ENCODE measurements at regions not wholly inside any gene's neighbourhood (a gene's known extent, or its start where the extent isn't known, plus 50 kb on each side); places are given as distances from the start of the nearest gene placed in this dataset.

- no peak overlapping the region for H3K27ac ChIP-seq (ENCODE audit: low read depth, low read length)
- no peak overlapping the region for H3K4me3 ChIP-seq (ENCODE audit: low read length)
These were observed 352.5 kb upstream of the GULP1 start for GRCh38 chr2:187939180-187939579.

GRCh38 chr2:187942876-187943275 is 348.8 kb upstream of the GULP1 start:
- Histone ChIP-seq H3K4me3 (ENCODE audit: low read length) (no peak overlapping the region), H2BK120ac (ENCODE audit: low read depth, low read length) (no peak overlapping the region), H3K9ac (ENCODE audit: low read length) (no peak overlapping the region), H3K18ac (ENCODE audit: low read length) (no peak overlapping the region), H3K27ac (ENCODE audit: low read depth, low read length) (no peak overlapping the region), H2BK5ac (ENCODE audit: low read length) (no peak overlapping the region), H3K23ac (ENCODE audit: low read length) (no peak overlapping the region), H2BK15ac (replicated peaks; ENCODE audit: low read depth) (no peak overlapping the region), H3K79me1 (ENCODE audit: low read length) (no peaks in the 10 kb centered on the region), H3K79me2 (ENCODE audit: control insufficient read depth, insufficient read depth, low read length) (no peaks in the 10 kb centered on the region), H3K4me1 (ENCODE audit: control insufficient read depth, low read depth, low read length) (no peaks in the 10 kb centered on the region), H3K56ac (ENCODE audit: low read length) (no peak overlapping the region), H4K5ac (ENCODE audit: low read length) (no peak overlapping the region), H3K4ac (ENCODE audit: low read depth, low read length) (peak overlapping the region; percentile 55), H3K27me3 (ENCODE audit: insufficient read depth, low read length, poor library complexity) (no peaks in the 10 kb centered on the region), H3K36me3 (ENCODE audit: control insufficient read depth, insufficient read depth, low read length) (no peaks in the 10 kb centered on the region), H2AK5ac (ENCODE audit: low read length) (no peak overlapping the region), H3K4me2 (ENCODE audit: low read length) (no peak overlapping the region), H4K8ac (ENCODE audit: low read depth, low read length) (no peak overlapping the region)
- no peak for DNase-seq

More at GRCh38 chr2:187939180-187939579, 352.5 kb upstream of the GULP1 start:
- Histone ChIP-seq H3K56ac (ENCODE audit: low read length) (no peak overlapping the region), H3K27me3 (ENCODE audit: insufficient read depth, low read length, poor library complexity) (no peaks in the 10 kb centered on the region), H3K18ac (ENCODE audit: low read length) (no peak overlapping the region), H3K23ac (ENCODE audit: low read length) (no peak overlapping the region), H3K36me3 (ENCODE audit: control insufficient read depth, insufficient read depth, low read length) (no peaks in the 10 kb centered on the region), H3K4ac (ENCODE audit: low read depth, low read length) (no peak overlapping the region), H2BK5ac (ENCODE audit: low read length) (no peak overlapping the region), H4K5ac (ENCODE audit: low read length) (no peak overlapping the region), H3K4me1 (ENCODE audit: control insufficient read depth, low read depth, low read length) (no peaks in the 10 kb centered on the region), H3K4me2 (ENCODE audit: low read length) (no peak overlapping the region), H2BK15ac (replicated peaks; ENCODE audit: low read depth) (no peak overlapping the region), H2AK5ac (ENCODE audit: low read length) (no peak overlapping the region), H4K8ac (ENCODE audit: low read depth, low read length) (no peak overlapping the region), H3K79me1 (ENCODE audit: low read length) (no peaks in the 10 kb centered on the region), H2BK120ac (ENCODE audit: low read depth, low read length) (no peak overlapping the region), H3K79me2 (ENCODE audit: control insufficient read depth, insufficient read depth, low read length) (no peaks in the 10 kb centered on the region), H3K9ac (ENCODE audit: low read length) (no peak overlapping the region)
- no CpG with 5 or more reads among the region's 1 CpG for WGBS (ENCODE audit: extremely low coverage, insufficient coverage, low lambda C conversion rate)
- DNase-seq: no peak

- Histone ChIP-seq H3K18ac (ENCODE audit: low read length) (no peak overlapping the region), H3K79me2 (ENCODE audit: control insufficient read depth, insufficient read depth, low read length) (no peaks in the 10 kb centered on the region), H3K23ac (ENCODE audit: low read length) (no peak overlapping the region), H3K56ac (ENCODE audit: low read length) (no peak overlapping the region), H3K4me1 (ENCODE audit: control insufficient read depth, low read depth, low read length) (no peaks in the 10 kb centered on the region), H4K5ac (ENCODE audit: low read length) (no peak overlapping the region), H3K4me3 (ENCODE audit: low read length) (no peak overlapping the region), H3K27me3 (ENCODE audit: insufficient read depth, low read length, poor library complexity) (no peaks in the 10 kb centered on the region), H2AK5ac (ENCODE audit: low read length) (no peak overlapping the region), H2BK5ac (ENCODE audit: low read length) (no peak overlapping the region), H2BK15ac (replicated peaks; ENCODE audit: low read depth) (no peak overlapping the region), H3K9ac (ENCODE audit: low read length) (no peak overlapping the region), H3K36me3 (ENCODE audit: control insufficient read depth, insufficient read depth, low read length) (no peaks in the 10 kb centered on the region), H3K4ac (ENCODE audit: low read depth, low read length) (no peak overlapping the region), H2BK120ac (ENCODE audit: low read depth, low read length) (no peak overlapping the region), H3K4me2 (ENCODE audit: low read length) (no peak overlapping the region), H4K8ac (ENCODE audit: low read depth, low read length) (no peak overlapping the region), H3K79me1 (ENCODE audit: low read length) (no peaks in the 10 kb centered on the region), H3K27ac (ENCODE audit: low read depth, low read length) (no peak overlapping the region)
- DNase-seq: no peak
- no CpG with 5 or more reads among the region's 6 CpGs for WGBS (ENCODE audit: extremely low coverage, insufficient coverage, low lambda C conversion rate)
These were observed 347.8 kb upstream of the GULP1 start for GRCh38 chr2:187943772-187944369.

GRCh38 chr2:187949859-187950258 is 341.8 kb upstream of the GULP1 start:
- Histone ChIP-seq H3K9ac (ENCODE audit: low read length) (no peak overlapping the region), H2AK5ac (ENCODE audit: low read length) (no peak overlapping the region), H3K27ac (ENCODE audit: low read depth, low read length) (no peak overlapping the region), H2BK15ac (replicated peaks; ENCODE audit: low read depth) (no peak overlapping the region), H4K8ac (ENCODE audit: low read depth, low read length) (no peak overlapping the region), H4K5ac (ENCODE audit: low read length) (no peak overlapping the region), H3K79me2 (ENCODE audit: control insufficient read depth, insufficient read depth, low read length) (no peaks in the 10 kb centered on the region), H3K4me1 (ENCODE audit: control insufficient read depth, low read depth, low read length) (no peaks in the 10 kb centered on the region), H3K4ac (ENCODE audit: low read depth, low read length) (no peak overlapping the region), H3K23ac (ENCODE audit: low read length) (no peak overlapping the region), H3K36me3 (ENCODE audit: control insufficient read depth, insufficient read depth, low read length) (no peaks in the 10 kb centered on the region), H2BK120ac (ENCODE audit: low read depth, low read length) (no peak overlapping the region), H3K4me3 (ENCODE audit: low read length) (no peak overlapping the region), H2BK5ac (ENCODE audit: low read length) (no peak overlapping the region), H3K18ac (ENCODE audit: low read length) (no peak overlapping the region), H3K79me1 (ENCODE audit: low read length) (no peaks in the 10 kb centered on the region), H3K27me3 (ENCODE audit: insufficient read depth, low read length, poor library complexity) (no peaks in the 10 kb centered on the region), H3K4me2 (ENCODE audit: low read length) (no peak overlapping the region), H3K56ac (ENCODE audit: low read length) (no peak overlapping the region)
- 100% methylated on average over 1 of the region's 3 CpGs for WGBS (ENCODE audit: extremely low coverage, insufficient coverage, low lambda C conversion rate)
- DNase-seq: no peak

GRCh38 chr2:187951470-187952218 is 340.0 kb upstream of the GULP1 start:
- Histone ChIP-seq H3K18ac (ENCODE audit: low read length) (no peak overlapping the region), H3K56ac (ENCODE audit: low read length) (no peak overlapping the region), H2AK5ac (ENCODE audit: low read length) (no peak overlapping the region), H2BK120ac (ENCODE audit: low read depth, low read length) (no peak overlapping the region), H3K36me3 (ENCODE audit: control insufficient read depth, insufficient read depth, low read length) (no peaks in the 10 kb centered on the region), H3K4me1 (ENCODE audit: control insufficient read depth, low read depth, low read length) (no peaks in the 10 kb centered on the region), H3K23ac (ENCODE audit: low read length) (no peak overlapping the region), H3K79me1 (ENCODE audit: low read length) (no peaks in the 10 kb centered on the region), H3K4me2 (ENCODE audit: low read length) (no peak overlapping the region), H3K9ac (ENCODE audit: low read length) (no peak overlapping the region), H4K8ac (ENCODE audit: low read depth, low read length) (no peak overlapping the region), H3K27ac (ENCODE audit: low read depth, low read length) (no peak overlapping the region), H3K4ac (ENCODE audit: low read depth, low read length) (no peak overlapping the region), H3K27me3 (ENCODE audit: insufficient read depth, low read length, poor library complexity) (no peaks in the 10 kb centered on the region), H3K79me2 (ENCODE audit: control insufficient read depth, insufficient read depth, low read length) (no peaks in the 10 kb centered on the region), H2BK5ac (ENCODE audit: low read length) (no peak overlapping the region), H3K4me3 (ENCODE audit: low read length) (no peak overlapping the region), H4K5ac (ENCODE audit: low read length) (no peak overlapping the region), H2BK15ac (replicated peaks; ENCODE audit: low read depth) (no peak overlapping the region)
- no peak for DNase-seq
- no CpG with 5 or more reads among the region's 32 CpGs for WGBS (ENCODE audit: extremely low coverage, insufficient coverage, low lambda C conversion rate)
